HG03354 (cell line): ENCODE measurements at regions not wholly inside any gene's neighbourhood (a gene's known extent, or its start where the extent isn't known, plus 50 kb on each side); places are given as distances from the start of the nearest gene placed in this dataset.
"Not testable (repeated sequence)": the region's sequence is repeated elsewhere in the genome, so short reads cannot be mapped to it uniquely, and the experiment has no call there.

ENCODE experiments used
- ATAC-seq: cut with Tn5 transposase; IDR thresholded peaks from one replicate; pipeline ENCODE4 v1.9.1; 2021; ENCODE audit warnings: mild to moderate bottlenecking; ENCODE audit not compliant: unreplicated experiment, poor library complexity, severe bottlenecking

- ATAC-seq: no peak
Measured at GRCh38 chr1:221274373-221274772, 395.1 kb downstream of the HLX start.

- ATAC-seq: no peak
Measured at GRCh38 chr1:221276896-221277409, 397.7 kb downstream of the HLX start.

GRCh38 chr1:221279146-221279545 lies 399.9 kb downstream of the HLX start:
- no peak for ATAC-seq

- ATAC-seq: no peak
Measured at GRCh38 chr1:221283532-221283931, 404.3 kb downstream of the HLX start.

GRCh38 chr1:221284028-221284427 lies 404.8 kb downstream of the HLX start:
- ATAC-seq: no peak

- not testable (repeated sequence) for ATAC-seq
Measured at GRCh38 chr1:221284991-221285390, 405.7 kb downstream of the HLX start.

GRCh38 chr1:221285458-221286210 lies 406.4 kb downstream of the HLX start:
- not testable (repeated sequence) for ATAC-seq

GRCh38 chr1:221286399-221286798 lies 407.2 kb downstream of the HLX start:
- no peak for ATAC-seq

- no peak for ATAC-seq
Measured at GRCh38 chr1:221289103-221289502, 409.9 kb downstream of the HLX start.

GRCh38 chr1:221290669-221291068 lies 411.4 kb downstream of the HLX start:
- ATAC-seq: no peak

- no peak for ATAC-seq
Measured at GRCh38 chr1:221291113-221291512, 411.9 kb downstream of the HLX start.

- ATAC-seq: no peak
Measured at GRCh38 chr1:221292652-221293051, 413.4 kb downstream of the HLX start.

- ATAC-seq: no peak
Measured at GRCh38 chr1:221294242-221294641, 415.0 kb downstream of the HLX start.

- ATAC-seq: no peak
Measured at GRCh38 chr1:221302357-221302756, 423.1 kb downstream of the HLX start.

GRCh38 chr1:221302810-221303209 lies 423.6 kb downstream of the HLX start:
- ATAC-seq: no peak

- ATAC-seq: no peak
Measured at GRCh38 chr1:221303623-221304022, 424.4 kb downstream of the HLX start.

- ATAC-seq: no peak
Measured at GRCh38 chr1:221306239-221306638, 427.0 kb downstream of the HLX start.

- no peak for ATAC-seq
Measured at GRCh38 chr1:221308534-221309511, 429.6 kb downstream of the HLX start.

GRCh38 chr1:221309723-221310122 lies 430.5 kb downstream of the HLX start:
- no peak for ATAC-seq

GRCh38 chr1:221310180-221310579 lies 430.9 kb downstream of the HLX start:
- ATAC-seq: no peak

- ATAC-seq: no peak
Measured at GRCh38 chr1:221315330-221315729, 426.6 kb downstream of the DUSP10 start.
